KMS-11 (cell line): ENCODE measurements at regions not wholly inside any gene's neighbourhood (a gene's known extent, or its start where the extent isn't known, plus 50 kb on each side); places are given as distances from the start of the nearest gene placed in this dataset.

Experiments used
- H2AFZ ChIP-seq: fragments of 200-600 bp; sonication (generic); 2 replicates; pipeline ENCODE4 v1.6.1; 2016; ENCODE audit warnings: antibody characterized with exemption, mixed run types, low read depth
- H3K27ac ChIP-seq: fragments of 200-600 bp; sonication (generic); 2 replicates; pipeline ENCODE4 v1.6.1; 2016; ENCODE audit warnings: mild to moderate bottlenecking, mixed run types
- H3K27me3 ChIP-seq: fragments of 200-600 bp; sonication (generic); 2 replicates; pipeline ENCODE4 v1.6.1; 2017; ENCODE audit warnings: mild to moderate bottlenecking, low read depth, mixed run types, moderate library complexity; ENCODE audit not compliant: insufficient read depth
- H3K36me3 ChIP-seq: fragments of 200-600 bp; sonication (generic); 2 replicates; pipeline ENCODE4 v1.6.1; 2017; ENCODE audit warnings: mild to moderate bottlenecking, mixed run types; ENCODE audit not compliant: insufficient read depth
- H3K4me1 ChIP-seq: fragments of 200-600 bp; sonication (generic); 2 replicates; pipeline ENCODE4 v1.6.1; 2016; ENCODE audit warnings: mild to moderate bottlenecking, low read depth, mixed run types; ENCODE audit not compliant: poor library complexity, severe bottlenecking
- H3K4me2 ChIP-seq: fragments of 200-600 bp; sonication (generic); 2 replicates; pipeline ENCODE4 v1.7.0; 2016; ENCODE audit warnings: mild to moderate bottlenecking, mixed run types
- H3K4me3 ChIP-seq: fragments of 200-600 bp; sonication (generic); IDR thresholded peaks from 2 replicates; pipeline ENCODE4 v1.6.1; 2017; ENCODE audit warnings: low read depth, low read length, mixed read lengths; ENCODE audit not compliant: insufficient read depth
- H3K79me2 ChIP-seq: fragments of 200-600 bp; sonication (generic); 2 replicates; pipeline ENCODE4 v1.6.1; 2016; ENCODE audit warnings: low read depth, mixed run types; ENCODE audit not compliant: insufficient read depth
- H3K9ac ChIP-seq: fragments of 200-600 bp; sonication (generic); 2 replicates; pipeline ENCODE4 v1.6.1; 2016; ENCODE audit warnings: mild to moderate bottlenecking, mixed run types
- H4K20me1 ChIP-seq: fragments of 200-600 bp; sonication (generic); 2 replicates; pipeline ENCODE4 v1.6.1; 2016; ENCODE audit warnings: mild to moderate bottlenecking, mixed run types; ENCODE audit not compliant: insufficient read depth
- CTCF ChIP-seq: fragments of 200-600 bp; sonication (generic); conservative IDR thresholded peaks from 2 replicates; pipeline ENCODE4 v1.6.1; 2017; ENCODE audit warnings: low read depth, mild to moderate bottlenecking, antibody characterized with exemption, low read length, moderate library complexity, mixed read lengths

GRCh38 chr7:53539558-53539957 lies 504.1 kb downstream of the POM121L12 start:
- no peak overlapping the region for H3K4me3 ChIP-seq
- no peak overlapping the region for H2AFZ ChIP-seq
- H3K79me2 ChIP-seq = no peaks in the 10 kb centered on the region
- no peaks in the 10 kb centered on the region for H3K4me1 ChIP-seq
- H3K9ac ChIP-seq = no peak overlapping the region
- H3K36me3 ChIP-seq = no peaks in the 10 kb centered on the region
- no peaks in the 10 kb centered on the region for H4K20me1 ChIP-seq
- H3K27ac ChIP-seq = no peak overlapping the region
- no peak for TF ChIP-seq CTCF
- H3K27me3 ChIP-seq = no peaks in the 10 kb centered on the region
- no peak overlapping the region for H3K4me2 ChIP-seq

GRCh38 chr7:53541475-53541874 lies 506.0 kb downstream of the POM121L12 start:
- Histone ChIP-seq H3K27me3 (no peaks in the 10 kb centered on the region), H3K9ac (no peak overlapping the region), H3K79me2 (no peaks in the 10 kb centered on the region), H3K4me3 (no peak overlapping the region), H3K27ac (no peak overlapping the region), H3K4me1 (no peaks in the 10 kb centered on the region), H3K36me3 (no peaks in the 10 kb centered on the region), H4K20me1 (no peaks in the 10 kb centered on the region), H3K4me2 (no peak overlapping the region), H2AFZ (no peak overlapping the region)
- TF ChIP-seq CTCF = no peak

- Histone ChIP-seq H2AFZ (no peak overlapping the region), H3K4me3 (no peak overlapping the region), H3K4me1 (no peaks in the 10 kb centered on the region), H3K9ac (no peak overlapping the region), H3K27me3 (no peaks in the 10 kb centered on the region), H3K4me2 (no peak overlapping the region), H3K36me3 (no peaks in the 10 kb centered on the region), H3K79me2 (no peaks in the 10 kb centered on the region), H3K27ac (no peak overlapping the region), H4K20me1 (no peaks in the 10 kb centered on the region)
- TF ChIP-seq CTCF = no peak
These were observed 506.7 kb downstream of the POM121L12 start for GRCh38 chr7:53542157-53542556.
